Activated B cell treated with CpG ODN at 0.5 μM for 24 hours (primary cell): ENCODE measurements at regions not wholly inside any gene's neighbourhood (a gene's known extent, or its start where the extent isn't known, plus 50 kb on each side); places are given as distances from the start of the nearest gene placed in this dataset.

Experiments used
- ATAC-seq: fragments of 200-7000 bp; cut with Tn5 transposase; one replicate; pipeline ENCODE4 v1.10.0; 2021; ENCODE audit warnings: low read depth, mild to moderate bottlenecking, moderate library complexity
- CTCF ChIA-PET: fragments of 350-600 bp; sonication (Branson Sonifier 250); formaldehyde crosslinking; loops from one replicate; lab custom pipeline; 2021; ENCODE audit warnings: antibody characterized with exemption; lab: Charles Lee
- POLR2A ChIA-PET: fragments of 350-600 bp; sonication (Branson Sonifier 250); formaldehyde crosslinking; loops from one replicate; lab custom pipeline; 2021; ENCODE audit warnings: antibody characterized with exemption; lab: Charles Lee
- DNase-seq: peaks from one replicate; pipeline ENCODE4 v3.0.0; 2022
- H3K27ac Mint-ChIP-seq: one replicate; pipeline ENCODE4 v1.8.0; 2020; ENCODE audit warnings: mixed read lengths
- H3K27me3 Mint-ChIP-seq: one replicate; pipeline ENCODE4 v1.8.0; 2021; ENCODE audit warnings: mixed read lengths
- H3K36me3 Mint-ChIP-seq: one replicate; pipeline ENCODE4 v1.8.0; 2021; ENCODE audit warnings: low read depth, mixed read lengths
- H3K4me1 Mint-ChIP-seq: one replicate; pipeline ENCODE4 v1.8.0; 2021; ENCODE audit warnings: mixed read lengths
- H3K4me3 Mint-ChIP-seq: one replicate; pipeline ENCODE4 v1.8.0; 2020; ENCODE audit warnings: mild to moderate bottlenecking, mixed read lengths
- H3K9me3 Mint-ChIP-seq: one replicate; pipeline ENCODE4 v1.8.0; 2020; ENCODE audit warnings: mixed read lengths
- CTCF ChIP-seq: fragments of 200-600 bp; IDR thresholded peaks from one replicate; pipeline ENCODE4 v1.8.0; 2022; ENCODE audit warnings: antibody characterized with exemption, mild to moderate bottlenecking
- intact Hi-C: fragments of 100-400 bp; cut with micrococcal nuclease; formaldehyde crosslinking; loops from one replicate; pipeline ENCODE4 v1.15.1; 2024

- ATAC-seq = no peak
- no peak overlapping the region for H3K27ac Mint-ChIP-seq
- no peak for DNase-seq
- H3K4me1 Mint-ChIP-seq = no peaks in the 10 kb centered on the region
- H3K36me3 Mint-ChIP-seq = no peaks in the 10 kb centered on the region
- H3K27me3 Mint-ChIP-seq = peaks cover 2% of the 10 kb centered on the region
- ChIA-PET POLR2A (no interaction called here), CTCF (no interaction called here)
- no peak overlapping the region for H3K4me3 Mint-ChIP-seq
- TF ChIP-seq CTCF = no peak
- intact Hi-C loops = no loop called here
- no peaks in the 10 kb centered on the region for H3K9me3 Mint-ChIP-seq
Observed at GRCh38 chrX:69395306-69395705, 108.8 kb upstream of the NALF2 start.

- DNase-seq (no peak), ATAC-seq (no peak)
- ChIA-PET POLR2A (no interaction called here), CTCF (no interaction called here)
- Mint-ChIP-seq H3K27ac (no peak overlapping the region), H3K4me3 (no peak overlapping the region), H3K27me3 (peaks cover 3% of the 10 kb centered on the region), H3K9me3 (no peaks in the 10 kb centered on the region), H3K36me3 (no peaks in the 10 kb centered on the region), H3K4me1 (no peaks in the 10 kb centered on the region)
- intact Hi-C loops = loop anchor here (5.0 kb wide), 2 partner anchors 657 to 1192 kb away; no protein-coding TSS in a partner anchor
- no peak for TF ChIP-seq CTCF
Observed at GRCh38 chrX:69389101-69389501, 115.0 kb upstream of the NALF2 start.

GRCh38 chrX:69388526-69388925 lies 115.6 kb upstream of the NALF2 start:
- intact Hi-C loops = loop anchor here (5.0 kb wide), 2 partner anchors 656 to 1191 kb away; no protein-coding TSS in a partner anchor
- H3K4me1 Mint-ChIP-seq = no peaks in the 10 kb centered on the region
- ATAC-seq (no peak), DNase-seq (no peak)
- H3K9me3 Mint-ChIP-seq = no peaks in the 10 kb centered on the region
- no peak overlapping the region for H3K27ac Mint-ChIP-seq
- H3K4me3 Mint-ChIP-seq = no peak overlapping the region
- CTCF ChIA-PET = no interaction called here
- POLR2A ChIA-PET = no interaction called here
- peaks cover 3% of the 10 kb centered on the region for H3K27me3 Mint-ChIP-seq
- no peaks in the 10 kb centered on the region for H3K36me3 Mint-ChIP-seq
- TF ChIP-seq CTCF = no peak

GRCh38 chrX:69387567-69388487 lies 116.3 kb upstream of the NALF2 start:
- intact Hi-C loops = loop anchor here (1.0 to 5.0 kb wide), 3 partner anchors 560 to 1191 kb away; no protein-coding TSS in a partner anchor
- H3K36me3 Mint-ChIP-seq = no peaks in the 10 kb centered on the region
- ChIA-PET POLR2A (no interaction called here), CTCF (interaction anchor here (0.9 to 1.2 kb wide), 2 partner anchors 560 to 876 kb away, joined by 3 to 8 read pairs; partner anchors contain the start of gene EFNB1)
- TF ChIP-seq CTCF = no peak
- no peaks in the 10 kb centered on the region for H3K9me3 Mint-ChIP-seq
- ATAC-seq (peak; percentile 18), DNase-seq (peak; percentile 14)
- H3K27me3 Mint-ChIP-seq = peaks cover 3% of the 10 kb centered on the region
- H3K27ac Mint-ChIP-seq = no peak overlapping the region
- H3K4me1 Mint-ChIP-seq = no peaks in the 10 kb centered on the region
- no peak overlapping the region for H3K4me3 Mint-ChIP-seq

GRCh38 chrX:69386681-69387080 lies 117.4 kb upstream of the NALF2 start:
- no peak for TF ChIP-seq CTCF
- ATAC-seq (no peak), DNase-seq (no peak)
- ChIA-PET POLR2A (no interaction called here), CTCF (interaction anchor here (0.9 to 1.3 kb wide), 3 partner anchors 558 to 875 kb away, joined by 3 to 8 read pairs (median 3); partner anchors contain the start of gene EFNB1)
- Mint-ChIP-seq H3K4me3 (no peak overlapping the region), H3K27me3 (peaks cover 3% of the 10 kb centered on the region), H3K27ac (no peak overlapping the region), H3K4me1 (no peaks in the 10 kb centered on the region), H3K9me3 (no peaks in the 10 kb centered on the region), H3K36me3 (no peaks in the 10 kb centered on the region)
- intact Hi-C loops = loop anchor here (1.0 to 5.0 kb wide), 3 partner anchors 558 to 1189 kb away; no protein-coding TSS in a partner anchor
